ENCODE measurements at regions not wholly inside any gene's neighbourhood (a gene's known extent, or its start where the extent isn't known, plus 50 kb on each side); places are given as distances from the start of the nearest gene placed in this dataset.

DNA sequence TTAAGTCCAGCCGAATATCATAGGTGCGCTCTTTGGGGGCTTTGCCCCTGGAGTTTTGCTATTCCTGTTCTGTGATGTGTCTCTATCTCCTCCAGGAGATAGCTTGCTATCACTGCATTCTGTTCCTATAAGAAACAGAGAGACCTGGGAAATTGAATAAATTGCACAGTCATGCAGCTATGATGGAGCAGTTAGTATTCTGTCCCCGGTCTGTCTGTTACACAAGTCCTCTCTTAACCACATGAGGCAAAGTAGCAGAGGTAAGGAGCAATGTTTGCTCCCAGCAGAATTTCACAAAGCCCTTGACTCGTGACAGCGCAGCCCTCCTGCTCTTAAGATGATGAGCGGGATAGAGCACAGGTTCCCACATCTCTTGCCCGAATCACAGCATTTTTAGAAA, 63.9 kb upstream of the GRHL3 start:
- TF ChIP-seq CTCF (IDR thresholded peaks at IDR 0.05) = no peak
- no peak for TF ChIP-seq POLR2A (IDR thresholded peaks at IDR 0.05)
- no peak for TF ChIP-seq EP300 (IDR thresholded peaks at IDR 0.05)
- no peak for TF ChIP-seq POLR2AphosphoS5 (IDR thresholded peaks at IDR 0.05)

Measured in upper lobe of left lung (tissue), 4 donors.